Kidney (tissue), 13 donors: ENCODE measurements at regions not wholly inside any gene's neighbourhood (a gene's known extent, or its start where the extent isn't known, plus 50 kb on each side); places are given as distances from the start of the nearest gene placed in this dataset.
"Not testable (repeated sequence)": the region's sequence is repeated elsewhere in the genome, so short reads cannot be mapped to it uniquely, and the experiment has no call there.

ENCODE experiments used
- DNase-seq, 5 donors: peaks; one replicate each; pipeline ENCODE4 v3.0.0-alpha.2; 2013 to 2020
- FAIRE-seq: peaks from 2 replicates; lab custom pipeline; 2012; peaks lifted over from hg19 to GRCh38; lab: Jason Lieb, UNC
- H3K27ac ChIP-seq, 2 donors: one replicate each; pipeline ENCODE4 v1.7.0; 2013; ENCODE audit warnings: low read depth in 2 of 2, low read length in 2 of 2, inconsistent platforms in 1 of 2
- H3K27me3 ChIP-seq: one replicate; pipeline ENCODE4 v1.7.1; 2013; ENCODE audit warnings: low read length, inconsistent platforms; ENCODE audit not compliant: control insufficient read depth, insufficient read depth
- H3K36me3 ChIP-seq, 3 donors: one replicate each; pipeline versions ENCODE4 v1.7.0 to v1.7.1; 2013; ENCODE audit warnings: low read length in 3 of 3, control low read depth in 1 of 3, inconsistent platforms in 1 of 3; ENCODE audit not compliant: insufficient read depth in 3 of 3, control insufficient read depth in 2 of 3
- H3K4me1 ChIP-seq, 3 donors: one replicate each; pipeline versions ENCODE4 v1.7.0 to v1.7.1; 2013; ENCODE audit warnings: low read length in 3 of 3, inconsistent platforms in 1 of 3, low read depth in 1 of 3; ENCODE audit not compliant: control insufficient read depth in 2 of 3, insufficient read depth in 2 of 3
- H3K4me3 ChIP-seq, 3 donors: one replicate each; pipeline versions ENCODE4 v1.7.0 to v1.8.1; 2013; ENCODE audit warnings: low read length in 3 of 3, control low read depth in 1 of 3, inconsistent platforms in 1 of 3
- H3K9ac ChIP-seq, 3 donors: one replicate each; pipeline versions ENCODE4 v1.7.0 to v1.7.1; 2013; ENCODE audit warnings: low read length in 3 of 3, control low read depth in 1 of 3, inconsistent platforms in 1 of 3
- H3K9me3 ChIP-seq, 3 donors: one replicate each; pipeline versions ENCODE4 v1.7.0 to v1.7.1; 2013; ENCODE audit warnings: low read length in 3 of 3, control low read depth in 1 of 3, inconsistent platforms in 1 of 3; ENCODE audit not compliant: control insufficient read depth in 2 of 3, insufficient read depth in 1 of 3
- CTCF ChIP-seq: IDR thresholded peaks from 3 replicates; pipeline ENCODE4 v1.5.1; 2012; ENCODE audit warnings: mild to moderate bottlenecking, moderate library complexity, borderline replicate concordance; ENCODE audit not compliant: insufficient read depth; ENCODE audit errors: extremely low read depth
- intact Hi-C: fragments of 100-400 bp; cut with DNase I; formaldehyde crosslinking; loops from one replicate; pipeline ENCODE4 v1.11.1; 2022
- donor health status: control.
- donor health status: control.
- donor health status: control.
- donor health status: control.
- donor health status: control.
- donor health status: DM: yes; HTN: yes; CAD: no.
- donor health status: Normal renal cell carcinoma (clear cell type).

- Histone ChIP-seq H3K9me3 (no peaks in the 10 kb centered on the region), H3K9ac (no peak overlapping the region), H3K36me3 (no peaks in the 10 kb centered on the region), H3K4me1 (no peaks in the 10 kb centered on the region), H3K4me3 (no peak overlapping the region), H3K27me3 (no peaks in the 10 kb centered on the region), H3K27ac (no peak overlapping the region)
- DNase-seq (no peak), FAIRE-seq (no peak)
- TF ChIP-seq CTCF, result no peak
- intact Hi-C loops, result no loop called here
These were observed 105.8 kb upstream of the PDHA1 start for GRCh38 chrX:19237901-19238300.

GRCh38 chrX:19243431-19243830, 100.3 kb upstream of the PDHA1 start:
- Histone ChIP-seq H3K27ac (no peak overlapping the region), H3K4me3 (no peak overlapping the region), H3K36me3 (no peaks in the 10 kb centered on the region), H3K4me1 (no peaks in the 10 kb centered on the region), H3K9ac (no peak overlapping the region), H3K9me3 (no peaks in the 10 kb centered on the region), H3K27me3 (no peaks in the 10 kb centered on the region)
- DNase-seq (no peak), FAIRE-seq (no peak)
- intact Hi-C loops, result no loop called here
- no peak for TF ChIP-seq CTCF

GRCh38 chrX:19244921-19245320, 98.8 kb upstream of the PDHA1 start:
- H3K4me1 ChIP-seq, H3K9me3 ChIP-seq, FAIRE-seq, intact Hi-C loops, H3K36me3 ChIP-seq, H3K4me3 ChIP-seq, DNase-seq, H3K27ac ChIP-seq, H3K9ac ChIP-seq, H3K27me3 ChIP-seq: not testable (repeated sequence)

- DNase-seq (no peak), FAIRE-seq (no peak)
- Histone ChIP-seq H3K36me3 (no peaks in the 10 kb centered on the region), H3K27me3 (no peaks in the 10 kb centered on the region), H3K9me3 (no peaks in the 10 kb centered on the region), H3K9ac (no peak overlapping the region), H3K27ac (no peak overlapping the region), H3K4me1 (no peaks in the 10 kb centered on the region), H3K4me3 (no peak overlapping the region)
- intact Hi-C loops, result no loop called here
- TF ChIP-seq CTCF, result no peak
These were observed 97.9 kb upstream of the PDHA1 start for GRCh38 chrX:19245711-19246269.
